NCI-H526 treated with DMSO at 0.1 percent for 48 hours (cell line): ENCODE measurements at regions not wholly inside any gene's neighbourhood (a gene's known extent, or its start where the extent isn't known, plus 50 kb on each side); places are given as distances from the start of the nearest gene placed in this dataset.
A peak's percentile ranks its signal among the peaks of the same experiment; 100 is the strongest.

Experiments
- DNase-seq: peaks from one replicate; lab custom pipeline; 2025; lab: John Stamatoyannopoulos, UW

GRCh38 chr11:88448131-88448670, 110.7 kb upstream of the CTSC start:
- DNase-seq: no peak

GRCh38 chr11:88447281-88447680, 109.7 kb upstream of the CTSC start:
- DNase-seq: no peak

GRCh38 chr11:88439356-88439755, 101.8 kb upstream of the CTSC start:
- DNase-seq: no peak

GRCh38 chr11:88438721-88439120, 101.2 kb upstream of the CTSC start:
- no peak for DNase-seq

- DNase-seq: no peak
These were observed 97.9 kb upstream of the CTSC start for GRCh38 chr11:88435415-88435814.

- no peak for DNase-seq
These were observed 96.9 kb upstream of the CTSC start for GRCh38 chr11:88434333-88434976.

GRCh38 chr11:88433536-88434230, 96.1 kb upstream of the CTSC start:
- no peak for DNase-seq

GRCh38 chr11:88431675-88432341, 94.3 kb upstream of the CTSC start:
- no peak for DNase-seq

- DNase-seq: peak; percentile 56
These were observed 91.4 kb upstream of the CTSC start for GRCh38 chr11:88428959-88429358.

GRCh38 chr11:88427719-88428118, 90.2 kb upstream of the CTSC start:
- DNase-seq: no peak

- DNase-seq: no peak
These were observed 87.3 kb upstream of the CTSC start for GRCh38 chr11:88424881-88425280.

GRCh38 chr11:88421530-88421929, 84.0 kb upstream of the CTSC start:
- DNase-seq: no peak

- no peak for DNase-seq
These were observed 82.7 kb upstream of the CTSC start for GRCh38 chr11:88420165-88420791.

GRCh38 chr11:88418508-88418907, 81.0 kb upstream of the CTSC start:
- no peak for DNase-seq

- no peak for DNase-seq
These were observed 78.0 kb upstream of the CTSC start for GRCh38 chr11:88415495-88415894.

GRCh38 chr11:88414981-88415413, 77.5 kb upstream of the CTSC start:
- no peak for DNase-seq

- DNase-seq: no peak
These were observed 76.9 kb upstream of the CTSC start for GRCh38 chr11:88414385-88414861.

GRCh38 chr11:88411265-88411664, 73.7 kb upstream of the CTSC start:
- no peak for DNase-seq

- DNase-seq: no peak
These were observed 73.1 kb upstream of the CTSC start for GRCh38 chr11:88410656-88411055.

- DNase-seq: no peak
These were observed 72.5 kb upstream of the CTSC start for GRCh38 chr11:88410056-88410455.

- no peak for DNase-seq
These were observed 69.3 kb upstream of the CTSC start for GRCh38 chr11:88406876-88407275.

- DNase-seq: no peak
These were observed 68.3 kb upstream of the CTSC start for GRCh38 chr11:88405853-88406252.
